K562 (cell line): ENCODE measurements at regions not wholly inside any gene's neighbourhood (a gene's known extent, or its start where the extent isn't known, plus 50 kb on each side); places are given as distances from the start of the nearest gene placed in this dataset.
"Not testable (repeated sequence)": the region's sequence is repeated elsewhere in the genome, so short reads cannot be mapped to it uniquely, and the experiment has no call there.

Source experiments
- CTCF ChIP-seq, 3 experiments: IDR thresholded peaks in 2 of 3; conservative IDR thresholded peaks in 1 of 3; 2 replicates each; pipeline ENCODE4 v1.5.1; 2011 to 2012; ENCODE audit warnings: low read length in 3 of 3, mild to moderate bottlenecking in 3 of 3, control low read depth in 2 of 3, improper control_type of control experiment in 1 of 3, inconsistent platforms in 1 of 3, low read depth in 1 of 3, mixed read lengths in 1 of 3, moderate library complexity in 1 of 3; ENCODE audit not compliant: insufficient read depth in 2 of 3
- HDAC3 ChIP-seq: fragments of 450-650 bp; IDR thresholded peaks from 2 replicates; pipeline ENCODE4 v1.6.1; 2018; ENCODE audit warnings: borderline replicate concordance, mild to moderate bottlenecking, moderate library complexity; ENCODE audit not compliant: partially characterized antibody
- HDAC6 ChIP-seq: IDR thresholded peaks from 2 replicates; pipeline ENCODE4 v1.6.1; 2012; ENCODE audit warnings: low read depth, mild to moderate bottlenecking, control low read depth, inconsistent platforms, low read length, moderate library complexity
- HNRNPUL1 ChIP-seq: fragments of 200-400 bp; formaldehyde crosslinking; IDR thresholded peaks from 2 replicates; pipeline ENCODE4 v1.6.1; 2017; ENCODE audit warnings: low read length
- KAT8 ChIP-seq: fragments of 450-650 bp; IDR thresholded peaks from 2 replicates; pipeline ENCODE4 v1.6.1; 2016; ENCODE audit warnings: low read depth, mild to moderate bottlenecking
- POLR2A ChIP-seq: fragments of 450-650 bp; conservative IDR thresholded peaks from 2 replicates; pipeline ENCODE4 v1.6.1; 2016
- RCOR1 ChIP-seq, 2 experiments: IDR thresholded peaks; 2 replicates each; pipeline ENCODE4 v1.6.1; 2012; ENCODE audit warnings: low read depth in 2 of 2, low read length in 2 of 2, borderline replicate concordance in 1 of 2, improper control_type of control experiment in 1 of 2
- STAG1 ChIP-seq: sonication (generic); formaldehyde crosslinking; IDR thresholded peaks from 2 replicates; pipeline ENCODE4 v1.5.0; 2020; ENCODE audit warnings: missing genetic modification reagents, borderline replicate concordance
- TF ChIP-seq, protein P1 (sequence below): sonication (generic); formaldehyde crosslinking; IDR thresholded peaks from 2 replicates; pipeline ENCODE4 v1.9.0; 2022; ENCODE audit warnings: mild to moderate bottlenecking, missing genetic modification reagents

DNA sequence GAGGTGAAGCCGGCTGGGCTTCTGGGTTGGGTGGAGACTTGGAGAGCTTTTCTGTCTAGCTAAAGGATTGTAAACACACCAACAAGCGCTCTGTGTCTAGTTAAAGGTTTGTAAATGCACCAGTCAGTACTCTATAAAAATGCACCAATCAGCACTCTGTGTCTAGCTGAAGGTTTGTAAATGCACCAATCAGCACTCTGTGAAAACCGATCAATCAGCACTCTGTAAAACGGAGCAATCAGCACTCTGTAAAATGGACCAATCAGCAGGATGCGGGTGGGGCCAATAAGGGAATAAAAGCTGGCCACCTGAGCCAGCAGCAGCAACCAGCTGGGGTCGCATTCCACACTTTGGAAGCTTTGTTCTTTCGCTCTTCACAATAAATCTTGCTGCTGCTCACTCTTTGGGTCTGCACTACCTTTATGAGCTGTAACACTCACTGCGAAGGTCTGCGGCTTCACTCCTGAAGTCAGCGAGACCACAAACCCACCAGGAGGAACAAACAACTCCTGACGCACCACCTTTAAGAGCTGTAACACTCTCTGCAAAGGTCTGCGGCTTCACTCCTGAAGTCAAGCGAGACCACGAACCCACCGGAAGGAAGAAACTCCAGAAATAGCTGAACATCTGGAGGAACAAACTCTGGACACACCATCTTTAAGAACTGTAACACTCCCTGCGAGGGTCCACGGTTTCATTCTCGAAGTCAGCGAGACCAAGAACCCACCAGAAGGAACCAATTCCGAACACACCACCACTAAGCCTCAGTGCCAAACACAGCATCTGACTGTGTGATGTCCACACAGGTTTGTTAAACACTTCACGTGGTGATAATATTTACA lies 378.2 kb upstream of the CCDC54 start:
- TF ChIP-seq HDAC3; RCOR1 (IDR thresholded peaks at IDR 0.05; ENCODE audit: borderline replicate concordance in 1 of 2, low read depth in 2 of 2, low read length in 2 of 2); HDAC6; STAG1 (CRISPR knock-in tag); KAT8; CTCF (IDR thresholded peaks at IDR 0.05 in 2 of 3, conservative IDR thresholded peaks at IDR 0.05 in 1 of 3; ENCODE audit: insufficient read depth in 2 of 3, low read depth in 1 of 3, low read length in 3 of 3); POLR2A; HNRNPUL1: not testable (repeated sequence)
- TF ChIP-seq, protein P1, sequence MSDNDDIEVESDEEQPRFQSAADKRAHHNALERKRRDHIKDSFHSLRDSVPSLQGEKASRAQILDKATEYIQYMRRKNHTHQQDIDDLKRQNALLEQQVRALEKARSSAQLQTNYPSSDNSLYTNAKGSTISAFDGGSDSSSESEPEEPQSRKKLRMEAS (CRISPR knock-in tag) = not testable (repeated sequence)
